Central memory CD8-positive, alpha-beta T cell (primary cell): ENCODE measurements at regions not wholly inside any gene's neighbourhood (a gene's known extent, or its start where the extent isn't known, plus 50 kb on each side); places are given as distances from the start of the nearest gene placed in this dataset.

Experiments
- ATAC-seq: fragments of 150-1000 bp; cut with Tn5 transposase; replicated peaks from 2 replicates; pipeline ENCODE4 v1.10.0; 2022; ENCODE audit warnings: mild to moderate bottlenecking, moderate FRiP score, moderate number of reproducible peaks; ENCODE audit not compliant: poor library complexity, severe bottlenecking; ENCODE audit errors: extremely low read depth
- DNase-seq, 2 donors: peaks; one replicate each; pipeline ENCODE4 v3.0.0; 2021; ENCODE audit warnings: low spot score in 2 of 2
- H3K27ac Mint-ChIP-seq: one replicate; pipeline ENCODE4 v1.8.0; 2022; ENCODE audit warnings: low read depth, mild to moderate bottlenecking, moderate library complexity, mixed read lengths
- H3K27me3 Mint-ChIP-seq: one replicate; pipeline ENCODE4 v1.8.0; 2022; ENCODE audit warnings: mixed read lengths
- H3K36me3 Mint-ChIP-seq: one replicate; pipeline ENCODE4 v1.8.0; 2022; ENCODE audit warnings: mild to moderate bottlenecking, moderate library complexity, mixed read lengths; ENCODE audit not compliant: insufficient read depth
- H3K4me1 Mint-ChIP-seq: one replicate; pipeline ENCODE4 v1.8.0; 2022; ENCODE audit warnings: mixed read lengths
- H3K4me3 Mint-ChIP-seq: one replicate; pipeline ENCODE4 v1.8.0; 2022; ENCODE audit warnings: mild to moderate bottlenecking, moderate library complexity, mixed read lengths
- H3K9me3 Mint-ChIP-seq: one replicate; pipeline ENCODE4 v1.8.0; 2022; ENCODE audit warnings: mixed read lengths

- ATAC-seq (no peak), DNase-seq (no peak)
- Mint-ChIP-seq H3K27me3 (peaks cover 50% of the 10 kb centered on the region), H3K9me3 (no peaks in the 10 kb centered on the region), H3K4me1 (peaks cover 5% of the 10 kb centered on the region), H3K36me3 (no peaks in the 10 kb centered on the region), H3K4me3 (no peak overlapping the region), H3K27ac (no peak overlapping the region)
These were observed 185.2 kb upstream of the TSC22D2 start for GRCh38 chr3:150222691-150223489.

- H3K27me3 Mint-ChIP-seq = peaks cover 56% of the 10 kb centered on the region
- no peak overlapping the region for H3K27ac Mint-ChIP-seq
- no peaks in the 10 kb centered on the region for H3K9me3 Mint-ChIP-seq
- ATAC-seq (no peak), DNase-seq (no peak)
- H3K4me3 Mint-ChIP-seq = no peak overlapping the region
- H3K4me1 Mint-ChIP-seq = peaks cover 5% of the 10 kb centered on the region
- no peaks in the 10 kb centered on the region for H3K36me3 Mint-ChIP-seq
These were observed 186.1 kb upstream of the TSC22D2 start for GRCh38 chr3:150221904-150222523.

- no peak overlapping the region for H3K4me3 Mint-ChIP-seq
- no peaks in the 10 kb centered on the region for H3K9me3 Mint-ChIP-seq
- H3K27me3 Mint-ChIP-seq = peaks cover 54% of the 10 kb centered on the region
- H3K27ac Mint-ChIP-seq = no peak overlapping the region
- ATAC-seq (no peak), DNase-seq (no peak)
- peaks cover 5% of the 10 kb centered on the region for H3K4me1 Mint-ChIP-seq
- H3K36me3 Mint-ChIP-seq = no peaks in the 10 kb centered on the region
These were observed 187.3 kb upstream of the TSC22D2 start for GRCh38 chr3:150220799-150221198.

- Mint-ChIP-seq H3K9me3 (no peaks in the 10 kb centered on the region), H3K4me3 (no peak overlapping the region), H3K27ac (no peak overlapping the region), H3K36me3 (no peaks in the 10 kb centered on the region), H3K27me3 (peaks cover 54% of the 10 kb centered on the region), H3K4me1 (peaks cover 5% of the 10 kb centered on the region)
- DNase-seq (no peak), ATAC-seq (no peak)
These were observed 188.1 kb upstream of the TSC22D2 start for GRCh38 chr3:150220041-150220440.

GRCh38 chr3:150218841-150219240 is 189.3 kb upstream of the TSC22D2 start:
- H3K4me3 Mint-ChIP-seq = no peak overlapping the region
- H3K27ac Mint-ChIP-seq = no peak overlapping the region
- peaks cover 5% of the 10 kb centered on the region for H3K4me1 Mint-ChIP-seq
- ATAC-seq (no peak), DNase-seq (no peak)
- H3K36me3 Mint-ChIP-seq = no peaks in the 10 kb centered on the region
- H3K27me3 Mint-ChIP-seq = peaks cover 53% of the 10 kb centered on the region
- H3K9me3 Mint-ChIP-seq = no peaks in the 10 kb centered on the region

- H3K27ac Mint-ChIP-seq = no peak overlapping the region
These were observed 189.9 kb upstream of the TSC22D2 start for GRCh38 chr3:150218236-150218635.

GRCh38 chr3:150217691-150218090 is 190.4 kb upstream of the TSC22D2 start:
- ATAC-seq (no peak), DNase-seq (no peak)
- Mint-ChIP-seq H3K27me3 (peaks cover 51% of the 10 kb centered on the region), H3K4me1 (peaks cover 5% of the 10 kb centered on the region), H3K36me3 (no peaks in the 10 kb centered on the region), H3K27ac (no peak overlapping the region), H3K9me3 (no peaks in the 10 kb centered on the region), H3K4me3 (no peak overlapping the region)

More at GRCh38 chr3:150218236-150218635, 189.9 kb upstream of the TSC22D2 start:
- ATAC-seq (no peak), DNase-seq (no peak)
- Mint-ChIP-seq H3K4me1 (peaks cover 5% of the 10 kb centered on the region), H3K27me3 (peaks cover 51% of the 10 kb centered on the region), H3K9me3 (no peaks in the 10 kb centered on the region), H3K36me3 (no peaks in the 10 kb centered on the region), H3K4me3 (no peak overlapping the region)

GRCh38 chr3:150216866-150217600 is 191.1 kb upstream of the TSC22D2 start:
- ATAC-seq (no peak), DNase-seq (no peak)
- no peak overlapping the region for H3K4me3 Mint-ChIP-seq
- no peaks in the 10 kb centered on the region for H3K9me3 Mint-ChIP-seq
- H3K36me3 Mint-ChIP-seq = no peaks in the 10 kb centered on the region
- H3K27ac Mint-ChIP-seq = no peak overlapping the region
- peaks cover 5% of the 10 kb centered on the region for H3K4me1 Mint-ChIP-seq
- peaks cover 51% of the 10 kb centered on the region for H3K27me3 Mint-ChIP-seq

- DNase-seq (no peak), ATAC-seq (no peak)
- Mint-ChIP-seq H3K27ac (no peak overlapping the region), H3K27me3 (peaks cover 47% of the 10 kb centered on the region), H3K9me3 (no peaks in the 10 kb centered on the region), H3K4me1 (peaks cover 3% of the 10 kb centered on the region), H3K4me3 (no peak overlapping the region), H3K36me3 (no peaks in the 10 kb centered on the region)
These were observed 191.9 kb upstream of the TSC22D2 start for GRCh38 chr3:150216041-150216811.

GRCh38 chr3:150215616-150216015 is 192.5 kb upstream of the TSC22D2 start:
- H3K4me3 Mint-ChIP-seq = no peak overlapping the region
- H3K27ac Mint-ChIP-seq = no peak overlapping the region
- H3K9me3 Mint-ChIP-seq = no peaks in the 10 kb centered on the region
- no peak for DNase-seq
- peaks cover 42% of the 10 kb centered on the region for H3K27me3 Mint-ChIP-seq
- ATAC-seq = no peak
- no peaks in the 10 kb centered on the region for H3K36me3 Mint-ChIP-seq
- no peaks in the 10 kb centered on the region for H3K4me1 Mint-ChIP-seq

GRCh38 chr3:150213577-150213976 is 194.5 kb upstream of the TSC22D2 start:
- DNase-seq (no peak), ATAC-seq (no peak)
- H3K27ac Mint-ChIP-seq = no peak overlapping the region
- no peaks in the 10 kb centered on the region for H3K36me3 Mint-ChIP-seq
- H3K4me1 Mint-ChIP-seq = no peaks in the 10 kb centered on the region
- H3K9me3 Mint-ChIP-seq = no peaks in the 10 kb centered on the region
- H3K4me3 Mint-ChIP-seq = no peak overlapping the region
- H3K27me3 Mint-ChIP-seq = peaks cover 52% of the 10 kb centered on the region

- H3K27me3 Mint-ChIP-seq = peaks cover 56% of the 10 kb centered on the region
- H3K4me3 Mint-ChIP-seq = no peak overlapping the region
- no peak overlapping the region for H3K27ac Mint-ChIP-seq
- no peaks in the 10 kb centered on the region for H3K9me3 Mint-ChIP-seq
- no peaks in the 10 kb centered on the region for H3K36me3 Mint-ChIP-seq
- DNase-seq = no peak
- no peak for ATAC-seq
- no peaks in the 10 kb centered on the region for H3K4me1 Mint-ChIP-seq
These were observed 197.5 kb upstream of the TSC22D2 start for GRCh38 chr3:150210461-150211110.
